Central memory CD8-positive, alpha-beta T cell (primary cell): ENCODE measurements at regions not wholly inside any gene's neighbourhood (a gene's known extent, or its start where the extent isn't known, plus 50 kb on each side); places are given as distances from the start of the nearest gene placed in this dataset.

ENCODE experiments used
- ATAC-seq: fragments of 150-1000 bp; cut with Tn5 transposase; replicated peaks from 2 replicates; pipeline ENCODE4 v1.10.0; 2022; ENCODE audit warnings: mild to moderate bottlenecking, moderate FRiP score, moderate number of reproducible peaks; ENCODE audit not compliant: poor library complexity, severe bottlenecking; ENCODE audit errors: extremely low read depth
- DNase-seq, 2 donors: peaks; one replicate each; pipeline ENCODE4 v3.0.0; 2021; ENCODE audit warnings: low spot score in 2 of 2
- H3K27ac Mint-ChIP-seq: one replicate; pipeline ENCODE4 v1.8.0; 2022; ENCODE audit warnings: low read depth, mild to moderate bottlenecking, moderate library complexity, mixed read lengths
- H3K27me3 Mint-ChIP-seq: one replicate; pipeline ENCODE4 v1.8.0; 2022; ENCODE audit warnings: mixed read lengths
- H3K36me3 Mint-ChIP-seq: one replicate; pipeline ENCODE4 v1.8.0; 2022; ENCODE audit warnings: mild to moderate bottlenecking, moderate library complexity, mixed read lengths; ENCODE audit not compliant: insufficient read depth
- H3K4me1 Mint-ChIP-seq: one replicate; pipeline ENCODE4 v1.8.0; 2022; ENCODE audit warnings: mixed read lengths
- H3K4me3 Mint-ChIP-seq: one replicate; pipeline ENCODE4 v1.8.0; 2022; ENCODE audit warnings: mild to moderate bottlenecking, moderate library complexity, mixed read lengths
- H3K9me3 Mint-ChIP-seq: one replicate; pipeline ENCODE4 v1.8.0; 2022; ENCODE audit warnings: mixed read lengths

GRCh38 chr11:81669935-81670543 is 1063.6 kb downstream of the FAM181B start:
- no peak overlapping the region for H3K27ac Mint-ChIP-seq

GRCh38 chr11:81658722-81659121 is 1074.9 kb downstream of the FAM181B start:
- DNase-seq (no peak), ATAC-seq (no peak)
- H3K36me3 Mint-ChIP-seq: no peaks in the 10 kb centered on the region
- peaks cover 43% of the 10 kb centered on the region for H3K27me3 Mint-ChIP-seq
- H3K9me3 Mint-ChIP-seq: no peaks in the 10 kb centered on the region
- H3K4me1 Mint-ChIP-seq: no peaks in the 10 kb centered on the region
- H3K27ac Mint-ChIP-seq: no peak overlapping the region
- no peak overlapping the region for H3K4me3 Mint-ChIP-seq

More at GRCh38 chr11:81669935-81670543, 1063.6 kb downstream of the FAM181B start:
- Mint-ChIP-seq H3K9me3 (no peaks in the 10 kb centered on the region), H3K4me1 (no peaks in the 10 kb centered on the region), H3K36me3 (no peaks in the 10 kb centered on the region), H3K27me3 (no peaks in the 10 kb centered on the region), H3K4me3 (no peak overlapping the region)
- no peak for DNase-seq
- ATAC-seq: no peak

DNA sequence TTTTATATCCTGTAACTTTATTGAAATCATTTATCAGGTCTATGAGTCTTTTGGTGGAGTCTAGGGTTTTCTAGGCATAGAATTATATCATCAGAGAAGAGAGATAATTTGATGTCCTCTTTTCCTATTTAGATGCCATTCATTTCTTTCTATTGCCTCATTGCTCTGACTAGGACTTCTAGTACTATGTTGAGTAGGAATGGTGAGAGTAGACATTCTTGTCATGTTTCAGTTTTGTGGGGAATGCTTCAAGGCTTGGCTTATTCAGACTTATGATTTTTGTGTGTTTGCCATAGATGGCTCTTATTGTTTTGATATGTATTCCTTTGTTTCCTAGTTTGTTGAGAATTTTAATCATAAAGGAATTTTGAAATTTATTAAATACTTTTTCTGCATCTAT is 1078.3 kb downstream of the FAM181B start:
- H3K36me3 Mint-ChIP-seq: no peaks in the 10 kb centered on the region
- H3K27me3 Mint-ChIP-seq: peaks cover 24% of the 10 kb centered on the region
- no peak overlapping the region for H3K27ac Mint-ChIP-seq
- no peaks in the 10 kb centered on the region for H3K9me3 Mint-ChIP-seq
- no peak for DNase-seq
- H3K4me3 Mint-ChIP-seq: no peak overlapping the region
- no peak for ATAC-seq
- H3K4me1 Mint-ChIP-seq: no peaks in the 10 kb centered on the region

DNA sequence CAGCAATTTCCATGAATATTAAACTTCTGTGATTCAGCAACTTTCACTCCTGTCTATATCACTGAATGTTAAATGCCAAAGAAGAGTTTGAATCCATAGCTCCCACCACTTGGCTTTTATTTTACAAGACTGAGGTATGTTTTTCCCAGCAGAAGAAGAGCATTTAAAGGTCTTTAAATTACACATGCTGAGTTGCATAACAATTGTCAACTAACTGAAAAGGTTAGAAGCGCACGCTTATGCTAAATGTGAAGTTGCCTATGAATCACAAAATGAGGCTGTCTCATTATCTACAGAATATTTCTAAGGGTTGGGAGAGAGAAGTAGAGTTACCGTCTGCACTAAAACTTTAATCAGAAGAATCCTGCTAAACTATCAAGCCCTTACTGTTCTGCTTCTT is 1086.3 kb downstream of the FAM181B start:
- no peaks in the 10 kb centered on the region for H3K9me3 Mint-ChIP-seq
- no peak overlapping the region for H3K4me3 Mint-ChIP-seq
- H3K27me3 Mint-ChIP-seq: peaks cover 14% of the 10 kb centered on the region
- no peak for ATAC-seq
- no peak overlapping the region for H3K27ac Mint-ChIP-seq
- H3K4me1 Mint-ChIP-seq: no peaks in the 10 kb centered on the region
- no peaks in the 10 kb centered on the region for H3K36me3 Mint-ChIP-seq
- no peak for DNase-seq

DNA sequence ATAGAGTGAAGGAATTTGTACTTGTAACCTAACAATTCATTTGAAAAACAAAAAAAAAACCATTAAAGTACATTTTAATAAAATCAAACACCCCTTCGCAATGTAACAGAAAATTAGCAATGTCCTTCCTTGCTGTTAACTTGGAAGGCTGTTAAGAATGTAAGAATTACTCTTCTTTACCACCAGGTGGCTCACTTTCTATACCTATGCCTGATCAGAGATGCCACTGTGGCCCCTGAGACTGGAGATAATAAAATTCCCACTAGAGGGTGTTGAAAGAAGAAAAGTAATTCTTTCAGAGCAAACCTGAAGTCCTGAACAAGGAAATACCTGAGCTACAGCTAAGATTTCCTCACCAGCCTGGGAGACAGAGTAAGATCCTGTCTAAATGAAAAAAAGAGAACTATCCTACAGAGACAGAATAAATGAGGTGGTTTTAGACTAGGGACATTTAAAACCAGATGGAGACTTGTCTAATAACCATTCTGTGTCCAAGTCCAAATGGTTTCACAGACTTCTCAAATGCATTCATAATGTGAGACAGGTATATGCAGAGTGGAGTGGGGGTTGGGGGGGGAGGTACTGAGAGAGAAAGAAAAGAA is 1089.3 kb downstream of the FAM181B start:
- Mint-ChIP-seq H3K27ac (no peak overlapping the region), H3K36me3 (no peaks in the 10 kb centered on the region), H3K4me1 (no peaks in the 10 kb centered on the region), H3K27me3 (peaks cover 14% of the 10 kb centered on the region), H3K4me3 (no peak overlapping the region), H3K9me3 (no peaks in the 10 kb centered on the region)
- ATAC-seq (peak; percentile 40), DNase-seq (no peak)

- DNase-seq: no peak
- Mint-ChIP-seq H3K9me3 (no peaks in the 10 kb centered on the region), H3K27me3 (peaks cover 9% of the 10 kb centered on the region), H3K4me3 (no peak overlapping the region), H3K4me1 (no peaks in the 10 kb centered on the region), H3K36me3 (no peaks in the 10 kb centered on the region), H3K27ac (no peak overlapping the region)
- ATAC-seq: no peak
Observed at GRCh38 chr11:81634483-81634882, 1099.2 kb downstream of the FAM181B start.

DNA sequence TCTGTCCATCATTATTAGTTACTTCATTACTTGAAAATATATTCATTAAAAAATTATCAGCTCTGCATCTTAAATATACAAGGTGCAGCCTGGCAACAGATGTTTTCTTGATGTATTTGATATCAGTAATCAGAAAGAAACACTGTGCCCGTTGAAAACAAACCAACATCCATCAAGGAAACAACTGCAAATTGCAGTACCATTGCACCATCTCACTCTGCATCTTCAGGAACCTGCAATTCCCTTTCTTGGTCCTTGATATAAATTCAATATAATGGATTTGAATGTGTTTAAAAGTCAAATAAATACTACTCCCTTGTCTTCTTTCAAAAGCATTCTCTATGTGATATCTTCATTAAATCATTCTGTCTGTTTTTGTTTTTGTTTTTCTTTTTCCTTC is 1131.2 kb downstream of the FAM181B start:
- no peaks in the 10 kb centered on the region for H3K27me3 Mint-ChIP-seq
- no peaks in the 10 kb centered on the region for H3K36me3 Mint-ChIP-seq
- no peaks in the 10 kb centered on the region for H3K4me1 Mint-ChIP-seq
- H3K27ac Mint-ChIP-seq: no peak overlapping the region
- H3K9me3 Mint-ChIP-seq: peaks cover 4% of the 10 kb centered on the region
- DNase-seq (no peak), ATAC-seq (no peak)
- H3K4me3 Mint-ChIP-seq: no peak overlapping the region

DNA sequence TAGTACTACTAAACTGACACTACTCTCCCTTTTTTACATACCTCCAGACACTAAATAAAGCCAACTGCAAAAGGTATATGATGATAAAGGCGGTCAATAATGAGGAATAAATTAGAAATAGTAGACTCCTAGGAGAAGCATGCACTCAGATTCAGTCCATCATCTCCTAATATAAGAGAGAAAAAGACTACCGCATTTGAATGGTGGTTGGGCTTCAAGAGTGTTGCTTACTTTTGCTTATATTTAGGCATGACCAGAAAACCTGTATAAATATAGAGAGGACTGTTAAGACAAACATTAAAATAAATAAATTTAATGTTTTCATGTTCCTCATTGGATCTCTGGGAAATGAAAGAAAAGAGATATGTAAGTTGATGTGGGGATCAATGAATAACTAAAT is 1137.0 kb downstream of the FAM181B start:
- H3K4me1 Mint-ChIP-seq: no peaks in the 10 kb centered on the region
- H3K27me3 Mint-ChIP-seq: no peaks in the 10 kb centered on the region
- DNase-seq (no peak), ATAC-seq (no peak)
- H3K27ac Mint-ChIP-seq: no peak overlapping the region
- no peak overlapping the region for H3K4me3 Mint-ChIP-seq
- no peaks in the 10 kb centered on the region for H3K9me3 Mint-ChIP-seq
- no peaks in the 10 kb centered on the region for H3K36me3 Mint-ChIP-seq

- DNase-seq (no peak), ATAC-seq (no peak)
- Mint-ChIP-seq H3K27ac (no peak overlapping the region), H3K36me3 (no peaks in the 10 kb centered on the region), H3K27me3 (no peaks in the 10 kb centered on the region), H3K9me3 (no peaks in the 10 kb centered on the region), H3K4me3 (no peak overlapping the region), H3K4me1 (no peaks in the 10 kb centered on the region)
Observed at GRCh38 chr11:81585390-81585933, 1148.2 kb downstream of the FAM181B start.

DNA sequence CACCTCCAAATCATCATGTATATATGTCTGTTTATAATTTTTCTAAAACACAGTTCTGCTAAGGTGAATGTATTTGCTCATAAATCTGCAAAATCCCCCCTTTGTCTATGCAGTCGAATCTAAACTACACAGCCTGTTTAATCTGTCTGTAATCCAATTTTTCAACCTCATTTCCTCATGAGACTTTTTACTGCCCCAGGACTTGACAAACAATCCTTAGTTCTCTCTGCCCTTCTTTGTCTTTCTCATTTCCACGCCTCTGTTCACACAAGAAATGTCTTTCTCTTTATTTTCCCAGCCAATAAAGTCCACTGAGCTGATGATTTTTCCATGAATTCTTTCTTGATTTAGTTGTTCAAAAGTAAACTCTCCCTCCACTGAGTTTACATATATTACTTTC is 1154.3 kb downstream of the FAM181B start:
- H3K27me3 Mint-ChIP-seq: no peaks in the 10 kb centered on the region
- no peaks in the 10 kb centered on the region for H3K9me3 Mint-ChIP-seq
- H3K4me1 Mint-ChIP-seq: no peaks in the 10 kb centered on the region
- DNase-seq (no peak), ATAC-seq (no peak)
- no peak overlapping the region for H3K4me3 Mint-ChIP-seq
- no peaks in the 10 kb centered on the region for H3K36me3 Mint-ChIP-seq
- no peak overlapping the region for H3K27ac Mint-ChIP-seq

DNA sequence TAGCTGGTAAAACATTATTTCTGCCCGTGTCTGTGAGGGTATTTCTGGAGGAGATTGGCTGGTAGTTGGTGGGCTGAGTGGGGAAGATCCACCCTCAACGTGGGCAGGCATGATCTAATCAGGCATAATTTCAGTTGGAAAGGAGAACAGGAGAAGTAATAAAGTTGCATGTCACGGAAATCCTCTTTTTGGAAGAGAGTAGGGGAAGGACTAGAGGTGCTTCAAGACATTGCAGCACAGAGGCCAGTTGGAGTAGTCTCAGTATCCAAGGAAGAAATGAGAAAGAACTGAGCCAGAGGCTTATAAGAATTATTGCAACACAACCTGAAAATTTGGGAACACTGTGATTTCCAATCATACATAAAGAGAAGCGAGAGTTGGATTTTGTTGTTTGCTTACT is 1155.1 kb downstream of the FAM181B start:
- DNase-seq: no peak
- no peaks in the 10 kb centered on the region for H3K27me3 Mint-ChIP-seq
- H3K27ac Mint-ChIP-seq: no peak overlapping the region
- ATAC-seq: no peak
- no peaks in the 10 kb centered on the region for H3K9me3 Mint-ChIP-seq
- no peaks in the 10 kb centered on the region for H3K36me3 Mint-ChIP-seq
- H3K4me3 Mint-ChIP-seq: no peak overlapping the region
- H3K4me1 Mint-ChIP-seq: no peaks in the 10 kb centered on the region

- Mint-ChIP-seq H3K9me3 (no peaks in the 10 kb centered on the region), H3K4me1 (no peaks in the 10 kb centered on the region), H3K4me3 (no peak overlapping the region), H3K27me3 (no peaks in the 10 kb centered on the region), H3K36me3 (no peaks in the 10 kb centered on the region), H3K27ac (no peak overlapping the region)
- ATAC-seq (no peak), DNase-seq (no peak)
Observed at GRCh38 chr11:81574301-81574700, 1159.4 kb downstream of the FAM181B start.

DNA sequence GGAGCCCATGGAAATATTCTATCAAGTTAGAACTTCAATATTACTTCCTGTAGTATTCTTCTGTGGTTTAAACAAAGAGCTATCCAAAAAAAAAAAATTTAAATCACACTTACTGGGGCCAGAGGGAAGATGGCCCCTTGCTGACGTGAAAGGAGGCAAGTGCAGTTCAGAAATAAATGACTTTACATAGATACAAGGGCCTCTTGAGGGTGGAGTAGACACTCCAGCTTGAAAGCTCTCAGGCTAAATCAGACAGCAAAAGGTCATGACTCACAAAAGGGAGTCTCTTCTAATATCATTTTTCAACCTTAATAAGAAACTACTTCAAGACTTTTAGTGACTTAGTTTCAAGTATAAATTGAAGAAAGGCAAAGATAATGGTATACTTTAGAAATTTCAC is 1160.3 kb downstream of the FAM181B start:
- H3K4me3 Mint-ChIP-seq: no peak overlapping the region
- H3K27me3 Mint-ChIP-seq: no peaks in the 10 kb centered on the region
- ATAC-seq (no peak), DNase-seq (no peak)
- no peak overlapping the region for H3K27ac Mint-ChIP-seq
- no peaks in the 10 kb centered on the region for H3K9me3 Mint-ChIP-seq
- H3K4me1 Mint-ChIP-seq: no peaks in the 10 kb centered on the region
- no peaks in the 10 kb centered on the region for H3K36me3 Mint-ChIP-seq
